CD4-positive, alpha-beta T cell (primary cell): ENCODE measurements at regions not wholly inside any gene's neighbourhood (a gene's known extent, or its start where the extent isn't known, plus 50 kb on each side); places are given as distances from the start of the nearest gene placed in this dataset.

Experiments used
- ATAC-seq: fragments of 200-7000 bp; cut with Tn5 transposase; one replicate; pipeline ENCODE4 v1.10.0; 2022; ENCODE audit warnings: mild to moderate bottlenecking; ENCODE audit not compliant: poor library complexity
- CTCF ChIA-PET: fragments of 350-600 bp; sonication (Branson Sonifier 250); formaldehyde crosslinking; loops from one replicate; lab custom pipeline; 2021; ENCODE audit warnings: antibody characterized with exemption, inconsistent platforms; lab: Charles Lee
- POLR2A ChIA-PET: fragments of 350-600 bp; sonication (Branson Sonifier 250); formaldehyde crosslinking; loops from one replicate; lab custom pipeline; 2021; ENCODE audit warnings: antibody characterized with exemption, inconsistent platforms; lab: Charles Lee
- DNase-seq, 14 experiments: peaks; one replicate each; pipeline ENCODE4 v3.0.0-alpha.2; 2013 to 2020; ENCODE audit warnings: mixed read lengths in 2 of 14
- H3K27ac ChIP-seq, 2 donors: one replicate each; pipeline versions ENCODE4 v1.5.1 to v1.7.0; 2013; ENCODE audit warnings: low read length in 2 of 2, low read depth in 1 of 2, mild to moderate bottlenecking in 1 of 2
- H3K27me3 ChIP-seq, 2 experiments: 1 replicate in 1 of 2; 2 replicates in 1 of 2; pipeline versions ENCODE4 v1.6.1 to v1.7.0; 2013; ENCODE audit warnings: low read length in 2 of 2, control low read depth in 1 of 2, mild to moderate bottlenecking in 1 of 2, moderate library complexity in 1 of 2; ENCODE audit not compliant: insufficient read depth in 2 of 2, control insufficient read depth in 1 of 2
- H3K36me3 ChIP-seq: one replicate; pipeline ENCODE4 v1.6.1; 2013; ENCODE audit warnings: low read length, control low read depth; ENCODE audit not compliant: insufficient read depth
- H3K4me1 ChIP-seq: one replicate; pipeline ENCODE4 v1.6.1; 2013; ENCODE audit warnings: low read length, control low read depth; ENCODE audit not compliant: insufficient read depth
- H3K4me3 ChIP-seq: one replicate; pipeline ENCODE4 v1.5.1; 2013; ENCODE audit warnings: mild to moderate bottlenecking, low read length, moderate library complexity
- H3K9me3 ChIP-seq, 2 experiments: 1 replicate in 1 of 2; 2 replicates in 1 of 2; pipeline versions ENCODE4 v1.6.1 to v1.7.0; 2013; ENCODE audit warnings: low read length in 2 of 2, mild to moderate bottlenecking in 2 of 2, control low read depth in 1 of 2, moderate library complexity in 1 of 2; ENCODE audit not compliant: control insufficient read depth in 1 of 2, insufficient read depth in 1 of 2
- H3K27ac Mint-ChIP-seq: one replicate; pipeline ENCODE4 v1.8.0; 2020; ENCODE audit warnings: mixed read lengths
- H3K27me3 Mint-ChIP-seq: one replicate; pipeline ENCODE4 v1.8.0; 2021; ENCODE audit warnings: mixed read lengths
- H3K36me3 Mint-ChIP-seq: one replicate; pipeline ENCODE4 v1.8.0; 2021; ENCODE audit warnings: low read depth, mixed read lengths
- H3K4me1 Mint-ChIP-seq: one replicate; pipeline ENCODE4 v1.8.0; 2021; ENCODE audit warnings: low read depth, mixed read lengths
- H3K4me3 Mint-ChIP-seq: one replicate; pipeline ENCODE4 v1.8.0; 2020; ENCODE audit warnings: mild to moderate bottlenecking, mixed read lengths
- H3K9me3 Mint-ChIP-seq: one replicate; pipeline ENCODE4 v1.8.0; 2020; ENCODE audit warnings: mixed read lengths
- CTCF ChIP-seq: fragments of 200-600 bp; IDR thresholded peaks from one replicate; pipeline ENCODE4 v1.8.0; 2022; ENCODE audit warnings: antibody characterized with exemption, mild to moderate bottlenecking
- intact Hi-C, 2 experiments: fragments of 100-400 bp; cut with DNase I in 1 of 2; cut with micrococcal nuclease in 1 of 2; formaldehyde crosslinking; loops; one replicate each; pipeline versions ENCODE4 v1.15.1 to v1.9.0; 2023 to 2025; cut with DNase I, micrococcal nuclease

- Mint-ChIP-seq H3K27ac (no peak overlapping the region), H3K27me3 (no peaks in the 10 kb centered on the region), H3K4me3 (no peak overlapping the region), H3K4me1 (no peaks in the 10 kb centered on the region), H3K36me3 (no peaks in the 10 kb centered on the region), H3K9me3 (peaks cover 12% of the 10 kb centered on the region)
- no peak overlapping the region for H3K27ac ChIP-seq
- TF ChIP-seq CTCF, result no peak
- intact Hi-C loops, result no loop called here
- H3K27me3 ChIP-seq, result no peaks in the 10 kb centered on the region
- H3K4me1 ChIP-seq, result no peaks in the 10 kb centered on the region
- H3K4me3 ChIP-seq, result no peak overlapping the region
- peaks cover 0 to 8% of the 10 kb centered on the region in 2 experiments for H3K9me3 ChIP-seq
- no peaks in the 10 kb centered on the region for H3K36me3 ChIP-seq
- ATAC-seq, result no peak
- no peak for DNase-seq
- ChIA-PET POLR2A (no interaction called here), CTCF (no interaction called here)
These were observed 453.4 kb downstream of the KCNJ18 start for GRCh38 chr17:22145605-22146178.

GRCh38 chr17:22158364-22158763 lies 466.0 kb downstream of the KCNJ18 start:
- Mint-ChIP-seq H3K27ac (no peak overlapping the region), H3K4me3 (no peak overlapping the region), H3K36me3 (no peaks in the 10 kb centered on the region), H3K9me3 (peaks cover 22% of the 10 kb centered on the region), H3K27me3 (no peaks in the 10 kb centered on the region), H3K4me1 (no peaks in the 10 kb centered on the region)
- Histone ChIP-seq H3K4me3 (no peak overlapping the region), H3K27ac (no peak overlapping the region), H3K36me3 (no peaks in the 10 kb centered on the region), H3K9me3 (peaks cover 5% of the 10 kb centered on the region in 2 experiments), H3K4me1 (no peaks in the 10 kb centered on the region), H3K27me3 (no peaks in the 10 kb centered on the region)
- no peak for ATAC-seq
- ChIA-PET POLR2A (no interaction called here), CTCF (no interaction called here)
- no peak for TF ChIP-seq CTCF
- no peak for DNase-seq
- intact Hi-C loops, result no loop called here

GRCh38 chr17:22161376-22161775 lies 469.1 kb downstream of the KCNJ18 start:
- ATAC-seq (no peak), DNase-seq (no peak)
- no peaks in the 10 kb centered on the region for H3K27me3 ChIP-seq
- H3K4me3 Mint-ChIP-seq, result no peak overlapping the region
- no peaks in the 10 kb centered on the region for H3K36me3 Mint-ChIP-seq
- no peak for TF ChIP-seq CTCF
- H3K4me3 ChIP-seq, result no peak overlapping the region
- H3K9me3 ChIP-seq, result peaks cover 0 to 5% of the 10 kb centered on the region in 2 experiments
- H3K9me3 Mint-ChIP-seq, result peaks cover 14% of the 10 kb centered on the region
- POLR2A ChIA-PET, result no interaction called here
- H3K27ac ChIP-seq, result no peak overlapping the region
- no peaks in the 10 kb centered on the region for H3K36me3 ChIP-seq
- CTCF ChIA-PET, result no interaction called here
- H3K27me3 Mint-ChIP-seq, result no peaks in the 10 kb centered on the region
- H3K27ac Mint-ChIP-seq, result no peak overlapping the region
- intact Hi-C loops, result no loop called here
- H3K4me1 Mint-ChIP-seq, result no peaks in the 10 kb centered on the region
- H3K4me1 ChIP-seq, result no peaks in the 10 kb centered on the region
